ENCODE measurements at regions not wholly inside any gene's neighbourhood (a gene's known extent, or its start where the extent isn't known, plus 50 kb on each side); places are given as distances from the start of the nearest gene placed in this dataset.
A peak's percentile ranks its signal among the peaks of the same experiment; 100 is the strongest.

GRCh38 chrX:76228499-76228898 lies 55.6 kb downstream of the PBDC1 start:
- DNase-seq (ENCODE audit: low read depth in 1 of 2, low spot score in 1 of 2): no peak

DNA sequence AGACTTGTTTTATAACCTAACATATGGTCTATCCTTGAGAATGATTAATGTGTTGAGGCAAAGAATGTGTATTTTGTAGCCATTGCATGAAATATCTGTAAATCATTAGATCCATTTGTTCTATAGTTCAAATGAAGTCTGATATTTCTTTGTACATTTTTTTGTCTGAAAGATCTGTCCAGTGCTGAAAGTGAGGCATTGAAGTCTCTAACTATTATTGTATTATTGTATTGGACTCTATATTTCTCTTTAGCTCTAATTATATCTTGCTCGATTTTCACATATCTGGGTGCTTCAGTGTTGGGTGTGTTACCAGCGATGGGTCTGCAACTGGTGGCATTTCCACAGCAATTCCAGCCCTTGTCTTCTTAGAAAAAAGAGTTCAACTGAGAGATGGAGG lies 76.0 kb downstream of the PBDC1 start:
- no peak for DNase-seq (ENCODE audit: low read depth in 1 of 2, low spot score in 1 of 2)

- no peak for DNase-seq (ENCODE audit: low read depth in 1 of 2, low spot score in 1 of 2)
These were observed 80.6 kb downstream of the PBDC1 start for GRCh38 chrX:76253432-76253831.

DNA sequence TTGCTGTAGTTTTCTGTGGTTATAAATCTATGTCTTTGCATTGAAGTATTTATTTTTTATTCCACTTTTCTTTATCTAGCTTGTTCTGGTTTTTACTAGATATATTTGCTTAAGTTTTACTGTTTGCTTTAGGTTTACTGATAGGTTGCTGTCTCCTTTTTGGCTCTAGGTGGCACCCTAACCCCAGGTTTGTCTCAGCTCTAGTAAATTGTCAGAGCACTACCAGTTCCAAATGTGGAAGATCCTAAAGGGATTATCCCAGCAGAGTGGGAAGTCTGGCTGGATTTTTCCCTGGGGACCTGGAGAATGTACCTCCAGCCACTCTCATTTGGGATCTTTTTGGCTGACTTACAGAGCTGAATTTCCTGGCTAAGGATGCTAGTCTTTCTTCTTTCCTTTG lies 106.1 kb downstream of the PBDC1 start:
- peak in 1 of 2 donors; percentile 1 for DNase-seq (ENCODE audit: low read depth in 1 of 2, low spot score in 1 of 2)
